HEK293T (cell line): ENCODE measurements at regions not wholly inside any gene's neighbourhood (a gene's known extent, or its start where the extent isn't known, plus 50 kb on each side); places are given as distances from the start of the nearest gene placed in this dataset.

Experiments
- ARNT ChIP-seq: fragments of 450-650 bp; IDR thresholded peaks from 2 replicates; pipeline ENCODE4 v1.6.1; 2017; ENCODE audit warnings: mild to moderate bottlenecking
- BHLHE40 ChIP-seq: fragments of 450-650 bp; IDR thresholded peaks from 2 replicates; pipeline ENCODE4 v1.6.1; 2016; ENCODE audit warnings: mild to moderate bottlenecking, moderate library complexity, borderline replicate concordance
- ELF4 ChIP-seq: fragments of 450-650 bp; IDR thresholded peaks from 2 replicates; pipeline ENCODE4 v1.6.1; 2017; ENCODE audit warnings: antibody characterized with exemption
- FOXM1 ChIP-seq: fragments of 450-650 bp; IDR thresholded peaks from 2 replicates; pipeline ENCODE4 v1.6.1; 2017; ENCODE audit warnings: mild to moderate bottlenecking, borderline replicate concordance
- L3MBTL2 ChIP-seq: fragments of 450-650 bp; conservative IDR thresholded peaks from 2 replicates; pipeline ENCODE4 v1.6.1; 2016; ENCODE audit warnings: mild to moderate bottlenecking
- NFRKB ChIP-seq: fragments of 450-650 bp; IDR thresholded peaks from 2 replicates; pipeline ENCODE4 v1.6.1; 2016; ENCODE audit warnings: mild to moderate bottlenecking, moderate library complexity
- SP1 ChIP-seq: fragments of 450-650 bp; IDR thresholded peaks from 2 replicates; pipeline ENCODE4 v1.6.1; 2017
- TARDBP ChIP-seq: fragments of 450-650 bp; IDR thresholded peaks from 2 replicates; pipeline ENCODE4 v1.6.1; 2016

- TF ChIP-seq FOXM1 (no peak), SP1 (no peak), ELF4 (no peak), NFRKB (no peak), L3MBTL2 (no peak), BHLHE40 (no peak), TARDBP (no peak), ARNT (no peak)
These were observed 265.9 kb upstream of the FERMT1 start for GRCh38 chr20:6388671-6389197.
